ENCODE measurements at regions not wholly inside any gene's neighbourhood (a gene's known extent, or its start where the extent isn't known, plus 50 kb on each side); places are given as distances from the start of the nearest gene placed in this dataset.

DNA sequence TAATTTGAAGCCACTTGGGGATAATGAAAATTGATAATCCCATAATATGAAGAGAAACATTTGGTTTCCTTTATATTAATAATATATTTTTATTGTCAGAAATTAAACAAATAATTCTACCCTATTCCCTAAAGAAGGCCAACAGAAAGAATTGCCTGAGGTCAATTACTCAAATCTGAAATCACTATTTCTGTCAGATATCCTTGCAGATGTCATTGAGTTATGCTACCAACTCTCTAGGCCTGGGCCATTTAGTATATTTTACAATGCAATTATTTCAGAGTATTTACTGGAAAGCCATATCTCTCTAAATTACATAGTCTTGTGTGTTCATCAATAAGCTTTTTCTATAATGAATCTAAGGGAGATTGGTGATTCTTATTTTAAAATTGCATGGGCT lies 498.1 kb downstream of the KIF20B start:
- ATAC-seq = no peak
- no peak overlapping the region for H3K4me3 ChIP-seq
- no peak overlapping the region for H3K27ac ChIP-seq
- no peak for DNase-seq (ENCODE audit: low read depth in 1 of 2, low spot score in 1 of 2)
- H3K9me3 ChIP-seq = no peaks in the 10 kb centered on the region
- H3K4me2 ChIP-seq = no peak overlapping the region
- ChIA-PET CTCF (no interaction called here), POLR2A (no interaction called here)
- TF ChIP-seq CBX8 (IDR thresholded peaks at IDR 0.05) = no peak
- TF ChIP-seq RNF2 (IDR thresholded peaks at IDR 0.05; ENCODE audit: borderline replicate concordance, low read depth) = no peak
- TF ChIP-seq KDM5A (IDR thresholded peaks at IDR 0.05) = no peak
- TF ChIP-seq ZC3H11A (IDR thresholded peaks at IDR 0.05) = no peak
- no peak for TF ChIP-seq JUNB (IDR thresholded peaks at IDR 0.05)
- FAIRE-seq = no peak
- no peaks in the 10 kb centered on the region for H3K4me1 ChIP-seq

DNA sequence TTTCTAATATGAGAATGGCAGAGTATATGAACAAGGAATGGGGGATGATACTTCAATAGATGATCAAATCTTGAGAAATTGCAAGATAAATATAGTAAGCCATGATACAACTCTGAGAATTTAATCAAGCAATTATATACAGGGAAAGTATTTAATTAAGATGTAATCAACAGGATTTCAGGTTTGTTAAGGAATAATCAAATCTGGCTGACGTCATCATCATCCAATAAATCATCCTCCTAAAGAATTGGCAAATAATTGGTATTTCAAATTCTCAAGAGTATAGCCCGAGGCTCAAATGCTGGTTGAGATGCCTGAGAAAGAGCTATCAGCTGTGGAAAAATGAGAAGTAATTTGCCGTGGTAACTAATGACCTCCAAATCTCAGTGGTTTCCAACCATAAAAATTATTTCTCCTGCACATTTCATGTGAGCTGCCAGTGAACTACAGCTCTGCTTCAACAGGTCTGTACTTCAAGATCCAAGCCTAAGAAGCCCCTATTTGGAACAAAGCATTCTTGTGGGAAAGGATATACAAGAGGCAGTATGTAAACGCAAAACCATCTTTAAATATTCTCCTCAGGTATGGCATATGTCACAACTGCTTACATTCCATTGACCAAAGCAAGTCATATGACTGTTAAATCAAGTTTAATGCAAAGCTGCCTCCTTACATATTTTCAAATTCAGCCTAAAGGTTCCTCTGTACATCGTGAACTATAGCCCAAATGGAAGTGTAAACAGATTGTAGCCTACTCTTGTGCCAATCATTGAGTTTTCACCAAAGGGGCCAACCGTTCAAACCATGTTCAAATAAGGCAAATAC lies 503.0 kb downstream of the KIF20B start:
- DNase-seq (ENCODE audit: low read depth in 1 of 2, low spot score in 1 of 2) = no peak

GRCh38 chr10:90204956-90205314 lies 503.5 kb downstream of the KIF20B start:
- no peak for ATAC-seq
- TF ChIP-seq JUN (IDR thresholded peaks at IDR 0.05) (no peak), ZNF302 (CRISPR knock-in tag; IDR thresholded peaks at IDR 0.05) (no peak), CEBPB (IDR thresholded peaks at IDR 0.05) (no peak), MAZ (IDR thresholded peaks at IDR 0.05; ENCODE audit: borderline replicate concordance, low read depth, low read length) (no peak), CBX2 (IDR thresholded peaks at IDR 0.05; ENCODE audit: borderline replicate concordance, low read depth) (no peak), CBX8 (IDR thresholded peaks at IDR 0.05) (no peak), RARB (CRISPR knock-in tag; IDR thresholded peaks at IDR 0.05) (no peak), CTCF (IDR thresholded peaks at IDR 0.05) (no peak), HOXB13 (CRISPR knock-in tag; IDR thresholded peaks at IDR 0.05; ENCODE audit: low read depth) (no peak), ZSCAN20 (CRISPR knock-in tag; IDR thresholded peaks at IDR 0.05) (no peak), RAD21 (conservative IDR thresholded peaks at IDR 0.05 in 1 of 2, IDR thresholded peaks at IDR 0.05 in 1 of 2) (no peak), EP300 (IDR thresholded peaks at IDR 0.05) (no peak), TFCP2L1 (CRISPR knock-in tag; IDR thresholded peaks at IDR 0.05) (no peak)
- TF ChIP-seq, protein P1, sequence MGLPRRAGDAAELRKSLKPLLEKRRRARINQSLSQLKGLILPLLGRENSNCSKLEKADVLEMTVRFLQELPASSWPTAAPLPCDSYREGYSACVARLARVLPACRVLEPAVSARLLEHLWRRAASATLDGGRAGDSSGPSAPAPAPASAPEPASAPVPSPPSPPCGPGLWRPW (IDR thresholded peaks at IDR 0.05) = no peak
- TF ChIP-seq, protein P2, sequence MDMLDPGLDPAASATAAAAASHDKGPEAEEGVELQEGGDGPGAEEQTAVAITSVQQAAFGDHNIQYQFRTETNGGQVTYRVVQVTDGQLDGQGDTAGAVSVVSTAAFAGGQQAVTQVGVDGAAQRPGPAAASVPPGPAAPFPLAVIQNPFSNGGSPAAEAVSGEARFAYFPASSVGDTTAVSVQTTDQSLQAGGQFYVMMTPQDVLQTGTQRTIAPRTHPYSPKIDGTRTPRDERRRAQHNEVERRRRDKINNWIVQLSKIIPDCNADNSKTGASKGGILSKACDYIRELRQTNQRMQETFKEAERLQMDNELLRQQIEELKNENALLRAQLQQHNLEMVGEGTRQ (IDR thresholded peaks at IDR 0.05) = no peak
- ChIA-PET CTCF (no interaction called here), POLR2A (no interaction called here)
- no peak for DNase-seq (ENCODE audit: low read depth in 1 of 2, low spot score in 1 of 2)
- no peak overlapping the region for H3K27ac ChIP-seq
- no peaks in the 10 kb centered on the region for H3K9me3 ChIP-seq
- no peak overlapping the region for H3K4me3 ChIP-seq
- no peak for FAIRE-seq
- no peaks in the 10 kb centered on the region for H3K4me1 ChIP-seq
- H3K4me2 ChIP-seq = no peak overlapping the region

More for the DNA sequence above, 503.0 kb downstream of the KIF20B start:
- ChIA-PET CTCF (interaction anchor here (0.5 kb wide), 1 partner anchor 107 kb away, joined by 3 read pairs; no protein-coding TSS in a partner anchor), POLR2A (no interaction called here)
- Histone ChIP-seq H3K4me3 (no peak overlapping the region), H3K9me3 (no peaks in the 10 kb centered on the region), H3K4me2 (no peak overlapping the region), H3K27ac (no peak overlapping the region), H3K4me1 (no peaks in the 10 kb centered on the region)
- FAIRE-seq = no peak
- 4% methylated on average over 6 of the region's 6 CpGs for WGBS (ENCODE audit: missing lambda C conversion rate)
- no peak for ATAC-seq
- no peak for TF ChIP-seq BCL3 (IDR thresholded peaks at IDR 0.05)
